ENCODE measurements at regions not wholly inside any gene's neighbourhood (a gene's known extent, or its start where the extent isn't known, plus 50 kb on each side); places are given as distances from the start of the nearest gene placed in this dataset.
A peak's percentile ranks its signal among the peaks of the same experiment; 100 is the strongest.

GRCh38 chr1:8202182-8202905 lies 115.6 kb upstream of the SLC45A1 start (continued):
- peak; percentile 58 for TF ChIP-seq ARID5B (CRISPR knock-in tag; IDR thresholded peaks at IDR 0.05)
- no peak for TF ChIP-seq ZNF253 (CRISPR knock-in tag; IDR thresholded peaks at IDR 0.05; ENCODE audit: borderline replicate concordance)
- peak; percentile 65; the same call in 1 of the 2 replicates for TF ChIP-seq ETV5 (CRISPR knock-in tag; IDR thresholded peaks at IDR 0.05; ENCODE audit: borderline replicate concordance)
- no peak for TF ChIP-seq NR1H2 (CRISPR knock-in tag; IDR thresholded peaks at IDR 0.05; ENCODE audit: borderline replicate concordance, low read depth)
- no peak for TF ChIP-seq TCF12 (IDR thresholded peaks at IDR 0.05)
- TF ChIP-seq TCF12 (CRISPR knock-in tag; IDR thresholded peaks at IDR 0.05), result no peak
- TF ChIP-seq ZNF556 (CRISPR knock-in tag; IDR thresholded peaks at IDR 0.05; ENCODE audit: borderline replicate concordance), result no peak
- TF ChIP-seq THYN1 (CRISPR knock-in tag; IDR thresholded peaks at IDR 0.05; ENCODE audit: borderline replicate concordance, low read depth), result no peak
- peak; percentile 45; the same call in 1 of the 2 replicates for TF ChIP-seq GATAD2A (CRISPR knock-in tag; IDR thresholded peaks at IDR 0.05)
- TF ChIP-seq FOXO1 (CRISPR knock-in tag; IDR thresholded peaks at IDR 0.05), result peak; percentile 57; the same call in 1 of the 2 replicates
- TF ChIP-seq FOSL2 (CRISPR knock-in tag; IDR thresholded peaks at IDR 0.05), result peak; percentile 42
- no peak for TF ChIP-seq EHMT2 (IDR thresholded peaks at IDR 0.05; ENCODE audit: borderline replicate concordance, low read depth, low read length)
- peak; percentile 69; the same call in 1 of the 2 replicates for TF ChIP-seq ZBTB43 (CRISPR knock-in tag; conservative IDR thresholded peaks at IDR 0.05)
- no peak for TF ChIP-seq TFDP2 (CRISPR knock-in tag; IDR thresholded peaks at IDR 0.05)
- 0 out of 2 replicates have a peak, but pooled peaks have one; percentile 20 for TF ChIP-seq ZNF614 (CRISPR knock-in tag; IDR thresholded peaks at IDR 0.05; ENCODE audit: borderline replicate concordance)
- no peak for TF ChIP-seq HBP1 (CRISPR knock-in tag; IDR thresholded peaks at IDR 0.05; ENCODE audit: low read depth)
- TF ChIP-seq AFF4 (CRISPR knock-in tag; IDR thresholded peaks at IDR 0.05), result no peak
